Glutamatergic neuron (in vitro differentiated cells): ENCODE measurements at regions not wholly inside any gene's neighbourhood (a gene's known extent, or its start where the extent isn't known, plus 50 kb on each side); places are given as distances from the start of the nearest gene placed in this dataset.
"Not testable (repeated sequence)": the region's sequence is repeated elsewhere in the genome, so short reads cannot be mapped to it uniquely, and the experiment has no call there.

Experiments used
- DNase-seq: peaks from one replicate; pipeline ENCODE4 v3.0.0; 2022
- H3K27ac Mint-ChIP-seq: one replicate; pipeline ENCODE4 v1.8.0; 2020; ENCODE audit warnings: mild to moderate bottlenecking, mixed read lengths, inconsistent platforms; ENCODE audit not compliant: unreplicated experiment
- H3K27me3 Mint-ChIP-seq: one replicate; pipeline ENCODE4 v1.8.0; 2020; ENCODE audit warnings: mild to moderate bottlenecking, moderate library complexity, mixed read lengths, inconsistent platforms; ENCODE audit not compliant: unreplicated experiment
- H3K36me3 Mint-ChIP-seq: one replicate; pipeline ENCODE4 v1.8.0; 2020; ENCODE audit warnings: mild to moderate bottlenecking, mixed read lengths, inconsistent platforms; ENCODE audit not compliant: unreplicated experiment
- H3K4me1 Mint-ChIP-seq: one replicate; pipeline ENCODE4 v1.8.0; 2020; ENCODE audit warnings: mild to moderate bottlenecking, low read depth, mixed read lengths, inconsistent platforms; ENCODE audit not compliant: unreplicated experiment
- H3K4me3 Mint-ChIP-seq: one replicate; pipeline ENCODE4 v1.8.0; 2020; ENCODE audit warnings: mild to moderate bottlenecking, mixed read lengths, inconsistent platforms; ENCODE audit not compliant: unreplicated experiment
- H3K9me3 Mint-ChIP-seq: one replicate; pipeline ENCODE4 v1.8.0; 2020; ENCODE audit warnings: mild to moderate bottlenecking, moderate library complexity, mixed read lengths, inconsistent platforms; ENCODE audit not compliant: unreplicated experiment
- CTCF ChIP-seq: fragments of 200-600 bp; sonication (generic); IDR thresholded peaks from one replicate; pipeline ENCODE4 v1.5.0; 2021; ENCODE audit not compliant: partially characterized antibody, unreplicated experiment

DNA sequence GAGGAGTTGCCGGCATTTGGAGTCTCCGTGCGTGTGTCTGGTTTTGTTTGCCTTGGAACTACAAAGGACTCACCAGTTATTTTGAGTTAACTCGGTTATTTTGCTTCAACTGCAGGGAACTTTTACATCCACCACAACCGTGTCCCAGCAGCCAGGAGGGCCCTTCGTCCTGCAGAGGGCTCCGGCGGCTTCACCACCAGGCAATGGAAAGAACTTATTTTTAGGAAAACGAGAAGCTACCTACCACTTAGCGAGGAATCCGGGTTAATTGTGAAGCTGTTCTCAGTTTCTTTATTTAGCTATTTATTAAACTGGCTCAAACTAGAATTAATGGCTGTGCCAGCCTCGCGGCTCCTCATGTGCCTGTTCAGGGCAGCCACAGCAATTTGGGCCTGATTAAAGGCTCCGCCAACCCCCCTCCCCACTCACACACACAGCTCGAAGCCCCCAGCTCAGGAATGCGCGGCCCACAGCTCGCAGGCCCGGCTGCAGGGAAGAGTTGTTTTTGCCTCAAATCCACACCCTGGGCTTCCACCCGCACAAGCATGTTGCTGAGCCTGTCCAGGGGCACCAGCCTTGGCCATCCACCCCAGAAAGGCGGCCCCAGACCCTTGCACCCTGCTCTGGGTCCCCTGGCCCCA lies 55.9 kb upstream of the FGF3 start:
- Mint-ChIP-seq H3K4me3 (no peak overlapping the region), H3K27ac (no peak overlapping the region), H3K36me3 (peaks cover 6% of the 10 kb centered on the region), H3K4me1 (no peaks in the 10 kb centered on the region), H3K9me3 (peaks cover 3% of the 10 kb centered on the region), H3K27me3 (peaks cover 2% of the 10 kb centered on the region)
- DNase-seq: no peak
- TF ChIP-seq CTCF: no peak

DNA sequence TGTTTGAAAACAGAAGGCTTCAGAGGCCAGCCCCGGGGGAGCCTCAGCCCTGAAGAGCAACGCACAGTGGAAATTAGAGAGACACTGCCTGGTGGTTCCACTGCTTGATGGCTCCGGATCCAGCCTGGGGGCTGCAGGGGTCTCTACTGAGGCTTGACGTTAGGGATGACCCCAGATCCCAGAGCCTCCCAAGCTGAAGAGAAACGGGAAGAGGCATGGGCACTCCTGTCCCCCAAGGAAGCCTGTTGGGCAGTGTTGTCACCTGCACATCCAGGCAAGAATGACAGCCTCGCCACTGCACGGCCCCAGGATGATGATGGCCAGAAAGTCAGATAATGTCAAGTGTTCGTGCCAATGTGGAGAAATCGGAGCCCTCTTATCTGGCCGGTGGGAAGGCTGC lies 56.8 kb upstream of the FGF3 start:
- H3K27me3 Mint-ChIP-seq: peaks cover 2% of the 10 kb centered on the region
- H3K9me3 Mint-ChIP-seq: peaks cover 3% of the 10 kb centered on the region
- H3K4me3 Mint-ChIP-seq: no peak overlapping the region
- H3K27ac Mint-ChIP-seq: no peak overlapping the region
- H3K36me3 Mint-ChIP-seq: peaks cover 6% of the 10 kb centered on the region
- no peak for DNase-seq
- H3K4me1 Mint-ChIP-seq: no peaks in the 10 kb centered on the region
- no peak for TF ChIP-seq CTCF

- peaks cover 6% of the 10 kb centered on the region for H3K36me3 Mint-ChIP-seq
- no peak overlapping the region for H3K4me3 Mint-ChIP-seq
- H3K27me3 Mint-ChIP-seq: peaks cover 2% of the 10 kb centered on the region
- H3K4me1 Mint-ChIP-seq: no peaks in the 10 kb centered on the region
- H3K27ac Mint-ChIP-seq: no peak overlapping the region
- no peak for DNase-seq
- peaks cover 3% of the 10 kb centered on the region for H3K9me3 Mint-ChIP-seq
- no peak for TF ChIP-seq CTCF
These were observed 58.0 kb upstream of the FGF3 start for GRCh38 chr11:69877235-69877634.

DNA sequence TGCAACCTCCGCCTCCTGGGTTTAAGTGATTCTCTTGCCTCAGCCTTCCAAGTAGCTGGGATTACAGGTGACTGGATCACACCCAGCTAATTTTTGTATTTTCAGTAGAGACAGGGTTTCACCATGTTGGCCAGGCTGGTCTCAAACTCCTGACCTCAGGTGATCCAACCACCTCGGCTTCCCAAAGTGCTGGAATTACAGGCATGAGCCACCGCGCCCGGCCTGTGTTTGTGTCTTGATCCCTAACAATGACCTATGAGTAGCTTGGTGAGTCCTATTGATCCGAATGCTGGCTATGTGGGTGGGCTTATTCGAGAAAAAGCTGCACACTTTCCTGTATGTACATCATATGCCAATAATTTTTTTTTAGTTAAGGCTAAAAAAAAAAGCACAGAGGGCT lies 58.5 kb upstream of the FGF3 start:
- not testable (repeated sequence) for DNase-seq, H3K9me3 Mint-ChIP-seq, H3K36me3 Mint-ChIP-seq, H3K27me3 Mint-ChIP-seq, H3K27ac Mint-ChIP-seq, H3K4me1 Mint-ChIP-seq, H3K4me3 Mint-ChIP-seq

- H3K27ac Mint-ChIP-seq: no peak overlapping the region
- peaks cover 4% of the 10 kb centered on the region for H3K27me3 Mint-ChIP-seq
- no peak overlapping the region for H3K4me3 Mint-ChIP-seq
- DNase-seq: no peak
- H3K36me3 Mint-ChIP-seq: peaks cover 6% of the 10 kb centered on the region
- no peaks in the 10 kb centered on the region for H3K4me1 Mint-ChIP-seq
- H3K9me3 Mint-ChIP-seq: peaks cover 3% of the 10 kb centered on the region
- no peak for TF ChIP-seq CTCF
These were observed 59.1 kb upstream of the FGF3 start for GRCh38 chr11:69878144-69878883.
